ENCODE measurements at regions not wholly inside any gene's neighbourhood (a gene's known extent, or its start where the extent isn't known, plus 50 kb on each side); places are given as distances from the start of the nearest gene placed in this dataset.

DNA sequence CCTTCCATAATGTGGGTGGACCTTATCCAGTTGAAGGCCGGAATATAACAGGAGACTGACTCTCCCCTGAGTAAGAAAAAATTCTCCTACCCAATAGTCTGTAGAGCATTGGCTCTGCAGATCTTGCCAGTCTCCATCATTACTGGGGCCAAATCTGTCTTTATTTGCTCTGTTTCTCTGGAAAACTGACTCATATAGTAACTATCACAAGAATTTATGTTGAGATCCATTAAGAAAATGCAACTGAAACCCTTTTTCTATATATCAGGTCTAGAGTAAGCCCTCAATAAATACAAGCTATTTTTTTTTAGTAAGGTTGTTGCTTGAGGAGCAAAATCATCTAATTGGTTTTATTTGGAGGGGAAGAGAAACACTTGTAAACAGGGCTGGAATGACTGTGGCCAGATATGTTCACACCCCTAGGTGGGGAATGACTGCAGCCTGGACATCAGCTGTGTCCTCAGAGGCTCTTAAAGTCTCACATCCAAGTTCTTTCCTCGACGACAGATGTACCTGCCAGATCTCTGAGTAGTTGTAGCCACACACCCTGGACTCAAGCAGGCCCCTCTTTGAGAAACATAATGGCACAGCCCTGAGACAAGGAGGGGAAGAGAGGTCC lies 339.7 kb downstream of the TNS1 start:
- TF ChIP-seq, protein P1, sequence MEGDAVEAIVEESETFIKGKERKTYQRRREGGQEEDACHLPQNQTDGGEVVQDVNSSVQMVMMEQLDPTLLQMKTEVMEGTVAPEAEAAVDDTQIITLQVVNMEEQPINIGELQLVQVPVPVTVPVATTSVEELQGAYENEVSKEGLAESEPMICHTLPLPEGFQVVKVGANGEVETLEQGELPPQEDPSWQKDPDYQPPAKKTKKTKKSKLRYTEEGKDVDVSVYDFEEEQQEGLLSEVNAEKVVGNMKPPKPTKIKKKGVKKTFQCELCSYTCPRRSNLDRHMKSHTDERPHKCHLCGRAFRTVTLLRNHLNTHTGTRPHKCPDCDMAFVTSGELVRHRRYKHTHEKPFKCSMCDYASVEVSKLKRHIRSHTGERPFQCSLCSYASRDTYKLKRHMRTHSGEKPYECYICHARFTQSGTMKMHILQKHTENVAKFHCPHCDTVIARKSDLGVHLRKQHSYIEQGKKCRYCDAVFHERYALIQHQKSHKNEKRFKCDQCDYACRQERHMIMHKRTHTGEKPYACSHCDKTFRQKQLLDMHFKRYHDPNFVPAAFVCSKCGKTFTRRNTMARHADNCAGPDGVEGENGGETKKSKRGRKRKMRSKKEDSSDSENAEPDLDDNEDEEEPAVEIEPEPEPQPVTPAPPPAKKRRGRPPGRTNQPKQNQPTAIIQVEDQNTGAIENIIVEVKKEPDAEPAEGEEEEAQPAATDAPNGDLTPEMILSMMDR (IDR thresholded peaks at IDR 0.05), result no peak
- TF ChIP-seq ZFX (IDR thresholded peaks at IDR 0.05; ENCODE audit: borderline replicate concordance), result no peak
- no peak overlapping the region for H3K27ac ChIP-seq

DNA sequence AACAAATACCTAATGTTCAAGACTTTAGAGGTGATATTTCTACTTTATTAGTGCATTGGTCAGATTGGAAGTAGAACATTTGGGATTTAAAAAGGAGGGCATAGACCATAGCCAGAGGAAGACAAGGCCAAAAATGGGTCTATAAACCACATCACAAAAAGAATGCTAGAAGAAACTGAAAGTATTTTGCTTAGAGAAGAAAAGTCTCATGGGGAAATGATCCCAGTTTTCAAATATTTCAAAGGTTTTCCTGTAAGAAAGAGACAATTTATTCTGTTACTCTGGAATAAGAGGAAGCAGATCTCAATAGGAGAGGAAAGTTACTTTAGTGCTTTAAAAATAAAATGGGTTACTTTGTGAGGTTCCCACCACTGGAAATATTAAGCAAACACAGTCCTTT lies 341.4 kb downstream of the TNS1 start:
- TF ChIP-seq, protein P1 (IDR thresholded peaks at IDR 0.05), result no peak
- no peak for TF ChIP-seq ZFX (IDR thresholded peaks at IDR 0.05; ENCODE audit: borderline replicate concordance)
- no peak overlapping the region for H3K27ac ChIP-seq

DNA sequence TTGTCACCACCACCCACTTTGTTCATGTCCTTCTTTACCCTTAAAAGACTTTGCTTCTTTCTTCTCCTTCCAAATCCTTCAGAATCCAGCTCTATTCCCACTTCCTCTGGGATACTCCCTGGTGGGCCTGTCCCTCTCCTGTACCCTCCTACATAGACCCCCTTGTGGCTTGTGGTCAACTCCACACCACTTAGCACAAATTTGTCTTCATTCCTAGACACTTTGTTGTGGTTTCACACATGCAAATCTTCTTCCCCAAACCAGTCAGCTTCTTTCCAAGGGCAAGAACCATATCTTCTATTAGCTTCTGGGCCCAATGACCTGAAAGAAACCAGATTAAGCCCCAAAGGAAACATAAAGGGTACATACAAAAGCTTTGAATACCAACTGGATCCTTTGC lies 342.4 kb downstream of the TNS1 start:
- no peak for TF ChIP-seq ZFX (IDR thresholded peaks at IDR 0.05; ENCODE audit: borderline replicate concordance)
- H3K27ac ChIP-seq, result no peak overlapping the region

DNA sequence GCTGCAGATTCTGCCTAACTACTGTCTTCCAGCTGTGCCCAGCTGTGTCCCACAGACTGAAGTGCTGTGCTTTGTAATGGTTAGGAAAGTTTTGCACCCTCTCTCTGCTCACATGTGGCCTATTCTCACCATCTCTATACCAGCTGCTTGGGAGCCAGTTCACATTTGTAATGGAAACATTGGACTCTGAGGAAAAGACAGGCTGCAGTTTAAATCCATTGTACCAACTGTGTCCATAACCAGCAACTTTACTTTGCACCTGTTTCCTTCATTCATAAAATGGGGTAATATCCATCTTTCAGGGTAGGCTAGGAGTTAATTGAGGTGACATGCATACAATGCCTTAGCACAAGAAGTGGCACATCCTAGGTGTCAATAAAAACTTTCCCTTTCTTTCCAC lies 344.0 kb downstream of the TNS1 start:
- TF ChIP-seq ZFX (IDR thresholded peaks at IDR 0.05; ENCODE audit: borderline replicate concordance), result no peak
- TF ChIP-seq, protein P1 (IDR thresholded peaks at IDR 0.05), result no peak
- no peak overlapping the region for H3K27ac ChIP-seq

DNA sequence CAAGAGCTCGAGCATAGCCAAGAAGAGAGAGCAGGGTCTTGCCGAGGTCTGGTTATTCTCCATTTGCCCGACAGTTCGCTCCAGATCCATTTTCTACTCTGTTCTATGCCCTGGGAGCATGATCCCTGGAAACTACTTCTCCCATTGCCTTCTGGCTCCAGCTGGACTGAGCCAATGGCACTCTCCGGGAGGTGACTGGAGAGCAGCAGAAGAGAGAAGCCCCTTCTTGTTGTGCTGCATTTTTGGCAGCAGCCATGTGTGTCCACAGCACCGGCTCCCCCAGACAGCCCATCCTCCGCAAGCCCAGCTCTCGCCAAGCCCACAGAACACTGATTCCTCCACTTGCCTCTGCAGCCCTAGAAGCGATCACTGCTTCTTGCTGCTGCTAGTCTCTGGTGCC lies 345.5 kb downstream of the TNS1 start:
- H3K27ac ChIP-seq, result no peak overlapping the region
- no peak for TF ChIP-seq ZFX (IDR thresholded peaks at IDR 0.05; ENCODE audit: borderline replicate concordance)
- TF ChIP-seq, protein P1 (IDR thresholded peaks at IDR 0.05), result no peak

DNA sequence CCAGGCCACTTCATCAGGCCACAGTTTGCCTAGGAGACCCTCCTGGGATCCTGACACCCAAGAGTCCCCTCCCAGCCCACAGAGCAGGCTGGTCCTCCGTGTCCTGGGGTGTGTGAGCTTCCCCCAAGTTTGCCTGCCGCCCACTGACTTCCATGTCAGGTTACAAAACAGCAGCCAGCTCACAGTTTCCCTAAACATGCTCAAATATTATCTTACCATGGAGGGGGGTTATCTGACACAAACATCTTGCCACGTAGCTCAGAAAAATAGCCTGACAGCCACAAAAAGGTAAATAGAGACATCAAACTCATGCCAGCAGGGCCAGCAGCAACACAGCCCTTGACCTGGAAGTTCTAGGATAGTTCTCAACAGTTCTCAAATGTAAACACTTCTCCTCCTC lies 346.5 kb downstream of the TNS1 start:
- no peak for TF ChIP-seq ZFX (IDR thresholded peaks at IDR 0.05; ENCODE audit: borderline replicate concordance)
- TF ChIP-seq, protein P1 (IDR thresholded peaks at IDR 0.05), result no peak

DNA sequence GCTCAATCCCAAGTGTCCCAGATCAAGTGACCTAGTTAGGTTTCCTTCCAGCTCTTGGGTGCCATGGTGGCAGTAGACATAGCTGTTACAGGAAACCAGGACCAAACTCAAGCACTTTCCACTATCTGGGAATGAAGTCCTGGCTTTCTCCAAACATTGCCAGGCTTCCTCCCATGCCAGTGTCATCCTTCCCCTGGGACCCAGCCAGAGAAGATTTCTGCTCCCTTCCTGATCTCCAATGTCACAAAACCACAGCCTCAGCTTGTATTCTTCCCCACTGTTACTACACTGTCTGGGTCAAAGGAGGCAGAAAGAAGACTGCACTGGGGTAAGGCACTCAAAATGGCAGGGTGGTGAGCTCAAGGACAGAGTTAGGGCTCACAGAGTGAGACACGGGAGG lies 347.1 kb downstream of the TNS1 start:
- TF ChIP-seq ZFX (IDR thresholded peaks at IDR 0.05; ENCODE audit: borderline replicate concordance), result no peak
- TF ChIP-seq, protein P1 (IDR thresholded peaks at IDR 0.05), result no peak
- no peak overlapping the region for H3K27ac ChIP-seq

More for the DNA sequence above, 346.5 kb downstream of the TNS1 start:
- no peak overlapping the region for H3K27ac ChIP-seq

DNA sequence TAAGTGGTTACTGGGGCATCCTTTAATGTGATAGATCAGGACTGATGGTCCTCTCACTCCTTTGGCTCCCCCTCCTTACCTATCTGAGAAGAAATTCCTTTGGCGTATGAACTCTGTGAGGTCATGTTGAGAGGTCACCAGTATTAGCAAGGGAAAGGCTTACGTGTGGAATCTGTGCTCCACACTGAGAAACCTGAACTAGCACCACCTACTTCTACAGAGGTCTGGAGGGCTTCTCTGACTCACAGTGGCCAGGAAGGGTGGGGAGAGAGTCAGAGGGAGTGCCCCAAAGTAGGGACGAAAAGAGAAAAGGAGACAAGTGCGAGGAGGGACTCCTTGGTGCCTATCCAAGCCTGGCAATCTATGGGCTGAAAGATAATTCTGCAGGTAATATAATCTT lies 348.6 kb downstream of the TNS1 start:
- no peak for TF ChIP-seq ZFX (IDR thresholded peaks at IDR 0.05; ENCODE audit: borderline replicate concordance)
- TF ChIP-seq, protein P1 (IDR thresholded peaks at IDR 0.05), result no peak
- H3K27ac ChIP-seq, result no peak overlapping the region
